ENCODE measurements at regions not wholly inside any gene's neighbourhood (a gene's known extent, or its start where the extent isn't known, plus 50 kb on each side); places are given as distances from the start of the nearest gene placed in this dataset.

DNA sequence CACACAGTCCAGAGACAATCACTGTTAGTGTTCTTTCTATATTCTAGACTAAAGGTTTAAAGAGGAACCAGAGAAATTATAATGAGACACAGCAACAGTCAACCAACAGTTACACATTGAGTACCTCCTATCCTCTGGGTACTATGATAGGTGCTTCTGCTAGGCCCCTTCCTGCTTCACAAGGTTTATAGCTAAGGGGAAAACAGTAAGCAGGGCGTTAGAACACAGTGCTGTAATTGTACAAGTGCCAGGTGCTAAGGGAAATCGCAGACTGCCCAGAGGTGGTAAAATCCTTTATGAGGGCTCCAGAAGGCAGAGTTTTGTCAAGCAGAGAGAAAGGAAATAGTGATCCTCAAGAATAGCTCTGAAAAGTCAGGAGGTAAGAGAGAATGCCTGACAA is 297.2 kb upstream of the FAT3 start:
- Mint-ChIP-seq H3K4me1 (no peaks in the 10 kb centered on the region), H3K4me3 (no peak overlapping the region), H3K27ac (no peak overlapping the region), H3K27me3 (no peaks in the 10 kb centered on the region), H3K9me3 (ENCODE audit: insufficient read depth) (peaks cover 6% of the 10 kb centered on the region)
- CTCF ChIA-PET, result no interaction called here
- Histone ChIP-seq H3K27me3 (replicated peaks in 1 of 4; ENCODE audit: control extremely low read depth in 1 of 4, control insufficient read depth in 3 of 4, insufficient read depth in 4 of 4, low read length in 3 of 4) (no peaks in the 10 kb centered on the region), H3K36me3 (replicated peaks in 1 of 2; ENCODE audit: control extremely low read depth in 1 of 2, control insufficient read depth in 1 of 2, extremely low read depth in 1 of 2, insufficient read depth in 2 of 2, low read length in 1 of 2) (no peaks in the 10 kb centered on the region), H3K79me2 (ENCODE audit: control insufficient read depth, insufficient read depth, low read length) (no peaks in the 10 kb centered on the region), H3K4me3 (ENCODE audit: control extremely low read depth in 1 of 5, extremely low read depth in 1 of 5, insufficient read depth in 1 of 5, low read depth in 2 of 5, low read length in 4 of 5) (no peak overlapping the region), H3K4me2 (replicated peaks; ENCODE audit: low read depth, low read length, poor library complexity, severe bottlenecking) (no peak overlapping the region), H3K9ac (ENCODE audit: low read length) (no peak overlapping the region), H2AFZ (ENCODE audit: insufficient read depth, low read depth, low read length, poor library complexity, severe bottlenecking) (no peak overlapping the region), H3K4me1 (ENCODE audit: control insufficient read depth in 2 of 2, insufficient read depth in 2 of 2, low read length in 2 of 2) (no peaks in the 10 kb centered on the region), H4K20me1 (ENCODE audit: control insufficient read depth, insufficient read depth, low read length, poor library complexity, severe bottlenecking) (no peaks in the 10 kb centered on the region), H3K9me3 (ENCODE audit: control extremely low read depth in 1 of 3, control insufficient read depth in 2 of 3, insufficient read depth in 1 of 3, low read length in 2 of 3) (peaks cover 0 to 4% (median 0%) of the 10 kb centered on the region in 3 donors), H3K27ac (ENCODE audit: low read length in 2 of 2) (no peak overlapping the region)
- DNase-seq (no peak), ATAC-seq (ENCODE audit: low read depth) (no peak)
- TF ChIP-seq EZH2 (IDR thresholded peaks at IDR 0.05; ENCODE audit: borderline replicate concordance, insufficient read depth, low read depth, low read length, poor library complexity, severe bottlenecking), result no peak
- TF ChIP-seq, protein P1, sequence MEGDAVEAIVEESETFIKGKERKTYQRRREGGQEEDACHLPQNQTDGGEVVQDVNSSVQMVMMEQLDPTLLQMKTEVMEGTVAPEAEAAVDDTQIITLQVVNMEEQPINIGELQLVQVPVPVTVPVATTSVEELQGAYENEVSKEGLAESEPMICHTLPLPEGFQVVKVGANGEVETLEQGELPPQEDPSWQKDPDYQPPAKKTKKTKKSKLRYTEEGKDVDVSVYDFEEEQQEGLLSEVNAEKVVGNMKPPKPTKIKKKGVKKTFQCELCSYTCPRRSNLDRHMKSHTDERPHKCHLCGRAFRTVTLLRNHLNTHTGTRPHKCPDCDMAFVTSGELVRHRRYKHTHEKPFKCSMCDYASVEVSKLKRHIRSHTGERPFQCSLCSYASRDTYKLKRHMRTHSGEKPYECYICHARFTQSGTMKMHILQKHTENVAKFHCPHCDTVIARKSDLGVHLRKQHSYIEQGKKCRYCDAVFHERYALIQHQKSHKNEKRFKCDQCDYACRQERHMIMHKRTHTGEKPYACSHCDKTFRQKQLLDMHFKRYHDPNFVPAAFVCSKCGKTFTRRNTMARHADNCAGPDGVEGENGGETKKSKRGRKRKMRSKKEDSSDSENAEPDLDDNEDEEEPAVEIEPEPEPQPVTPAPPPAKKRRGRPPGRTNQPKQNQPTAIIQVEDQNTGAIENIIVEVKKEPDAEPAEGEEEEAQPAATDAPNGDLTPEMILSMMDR (IDR thresholded peaks at IDR 0.05), result no peak
- WGBS (ENCODE audit: insufficient coverage), result 55% methylated on average over 2 of the region's 2 CpGs
- POLR2A ChIA-PET, result no interaction called here
- intact Hi-C loops (cut with micrococcal nuclease), result no loop called here

- no peaks in the 10 kb centered on the region for H3K4me1 Mint-ChIP-seq
- no peak overlapping the region for H2AFZ ChIP-seq (ENCODE audit: insufficient read depth, low read depth, low read length, poor library complexity, severe bottlenecking)
- H3K27me3 ChIP-seq (replicated peaks in 1 of 4; ENCODE audit: control extremely low read depth in 1 of 4, control insufficient read depth in 3 of 4, insufficient read depth in 4 of 4, low read length in 3 of 4), result no peaks in the 10 kb centered on the region
- no peaks in the 10 kb centered on the region for H4K20me1 ChIP-seq (ENCODE audit: control insufficient read depth, insufficient read depth, low read length, poor library complexity, severe bottlenecking)
- H3K4me1 ChIP-seq (ENCODE audit: control insufficient read depth in 2 of 2, insufficient read depth in 2 of 2, low read length in 2 of 2), result no peaks in the 10 kb centered on the region
- no peaks in the 10 kb centered on the region for H3K79me2 ChIP-seq (ENCODE audit: control insufficient read depth, insufficient read depth, low read length)
- no peak overlapping the region for H3K27ac ChIP-seq (ENCODE audit: low read length in 2 of 2)
- WGBS (ENCODE audit: insufficient coverage), result no CpG with 5 or more reads among the region's 1 CpG
- CTCF ChIA-PET, result no interaction called here
- H3K27ac Mint-ChIP-seq, result no peak overlapping the region
- no peak overlapping the region for H3K4me3 ChIP-seq (ENCODE audit: control extremely low read depth in 1 of 5, extremely low read depth in 1 of 5, insufficient read depth in 1 of 5, low read depth in 2 of 5, low read length in 4 of 5)
- H3K9ac ChIP-seq (ENCODE audit: low read length), result no peak overlapping the region
- H3K4me3 Mint-ChIP-seq, result no peak overlapping the region
- intact Hi-C loops (cut with micrococcal nuclease), result no loop called here
- no peaks in the 10 kb centered on the region for H3K36me3 ChIP-seq (replicated peaks in 1 of 2; ENCODE audit: control extremely low read depth in 1 of 2, control insufficient read depth in 1 of 2, extremely low read depth in 1 of 2, insufficient read depth in 2 of 2, low read length in 1 of 2)
- DNase-seq (no peak), ATAC-seq (ENCODE audit: low read depth) (no peak)
- POLR2A ChIA-PET, result no interaction called here
- TF ChIP-seq, protein P1 (IDR thresholded peaks at IDR 0.05), result no peak
- no peak for TF ChIP-seq EZH2 (IDR thresholded peaks at IDR 0.05; ENCODE audit: borderline replicate concordance, insufficient read depth, low read depth, low read length, poor library complexity, severe bottlenecking)
- H3K27me3 Mint-ChIP-seq, result no peaks in the 10 kb centered on the region
- peaks cover 6% of the 10 kb centered on the region for H3K9me3 Mint-ChIP-seq (ENCODE audit: insufficient read depth)
- H3K9me3 ChIP-seq (ENCODE audit: control extremely low read depth in 1 of 3, control insufficient read depth in 2 of 3, insufficient read depth in 1 of 3, low read length in 2 of 3), result peaks cover 0 to under 1% (median 0%) of the 10 kb centered on the region in 3 donors
- no peak overlapping the region for H3K4me2 ChIP-seq (replicated peaks; ENCODE audit: low read depth, low read length, poor library complexity, severe bottlenecking)
Observed at GRCh38 chr11:91926965-91927364, 297.7 kb upstream of the FAT3 start.
